ENCODE measurements at regions not wholly inside any gene's neighbourhood (a gene's known extent, or its start where the extent isn't known, plus 50 kb on each side); places are given as distances from the start of the nearest gene placed in this dataset.

DNA sequence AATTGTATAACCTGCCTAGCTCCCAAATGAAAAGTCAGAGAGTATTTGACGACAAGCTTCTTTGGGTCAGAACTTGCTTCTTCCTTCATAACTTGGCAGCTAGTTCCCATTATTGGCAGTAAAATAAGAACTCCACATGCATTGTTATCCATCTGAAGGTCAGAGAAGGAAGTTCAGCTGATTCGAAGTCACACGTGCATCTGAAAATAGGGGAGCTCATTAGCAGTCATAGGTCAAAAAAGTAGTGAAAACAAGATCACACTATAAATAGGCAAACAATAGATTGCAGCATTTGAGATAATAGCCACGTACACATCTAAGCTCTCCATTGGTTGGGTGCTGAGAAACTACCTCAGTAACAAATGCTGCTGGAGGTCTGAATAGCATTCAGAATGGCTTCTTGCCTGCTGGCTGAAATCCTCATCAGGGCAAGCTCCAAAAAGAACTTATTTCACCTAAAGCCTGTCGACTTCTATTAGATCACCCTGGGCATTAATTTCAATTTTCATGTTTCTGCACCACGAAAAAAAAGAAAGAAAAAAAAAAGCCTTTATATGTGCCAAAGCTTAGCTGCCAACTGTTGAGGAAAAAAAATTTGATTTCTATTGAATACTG, 1492.9 kb upstream of the CELF4 start:
- DNase-seq: no peak

DNA sequence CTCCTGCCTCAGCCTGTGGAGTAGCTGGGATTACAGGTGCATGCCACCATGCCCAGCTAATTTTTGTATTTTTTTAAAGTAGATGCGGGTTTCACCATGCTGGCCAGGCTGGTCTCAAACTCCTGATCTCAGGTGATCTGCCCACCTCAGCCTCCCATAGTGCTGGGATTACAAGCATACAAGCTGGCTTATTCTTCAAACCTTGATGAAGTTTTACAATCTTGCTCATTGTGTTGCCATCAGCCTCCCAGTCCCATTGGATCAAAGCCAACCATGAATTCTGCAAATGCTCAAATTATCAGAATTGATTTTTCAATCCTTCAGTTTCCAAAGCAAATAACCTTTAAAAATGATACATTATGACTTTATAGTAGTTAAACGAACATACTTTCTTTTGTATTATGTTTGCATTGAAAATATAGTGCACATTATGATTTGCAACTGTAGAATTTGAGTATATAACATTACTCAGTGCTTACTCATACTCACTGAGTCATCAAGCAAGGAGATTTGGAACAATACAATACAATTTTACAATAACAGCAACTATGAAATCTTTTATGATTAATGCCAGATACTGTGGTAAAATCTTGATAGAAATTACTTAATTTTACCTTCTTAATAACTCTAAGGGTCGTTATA, 1491.9 kb upstream of the CELF4 start:
- peak; percentile 20 for DNase-seq

DNA sequence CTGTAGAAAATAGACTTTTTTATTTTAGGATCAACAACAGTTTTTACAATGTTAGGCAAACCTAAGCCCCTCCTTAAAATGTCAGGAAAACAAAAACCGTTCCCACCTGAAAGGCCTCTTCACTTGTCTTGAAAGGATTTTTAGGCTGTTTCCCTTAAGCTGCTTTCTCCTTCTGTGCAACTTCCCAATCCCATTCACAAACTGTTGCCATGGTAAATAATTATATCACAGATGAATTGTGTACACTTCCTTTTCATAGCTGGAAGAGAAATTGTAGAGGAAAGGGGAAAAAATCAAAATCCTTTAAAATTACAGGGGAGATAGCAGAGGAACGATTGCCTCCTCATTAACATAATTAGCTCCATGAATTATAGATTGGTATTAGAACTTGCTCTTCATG, 1488.0 kb upstream of the CELF4 start:
- no peak for DNase-seq

DNA sequence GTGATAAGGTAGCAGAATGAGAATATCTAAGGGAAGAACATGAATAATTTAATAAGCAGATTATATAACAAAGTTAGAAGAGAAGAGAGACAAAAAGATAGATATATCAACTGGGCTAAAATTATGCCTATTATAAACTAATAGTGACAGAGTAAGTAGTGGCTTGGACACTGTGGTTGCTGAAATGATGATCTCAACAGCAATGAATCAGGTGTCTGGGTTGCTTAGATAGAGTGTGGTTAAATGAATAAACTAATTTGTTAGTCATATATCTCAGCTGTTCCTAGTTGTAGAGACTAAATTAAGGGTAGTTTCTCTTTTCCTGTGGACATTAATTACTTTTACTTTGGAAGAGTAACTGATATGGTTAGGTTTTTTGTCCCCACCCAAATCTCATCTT, 1485.4 kb upstream of the CELF4 start:
- DNase-seq: no peak

DNA sequence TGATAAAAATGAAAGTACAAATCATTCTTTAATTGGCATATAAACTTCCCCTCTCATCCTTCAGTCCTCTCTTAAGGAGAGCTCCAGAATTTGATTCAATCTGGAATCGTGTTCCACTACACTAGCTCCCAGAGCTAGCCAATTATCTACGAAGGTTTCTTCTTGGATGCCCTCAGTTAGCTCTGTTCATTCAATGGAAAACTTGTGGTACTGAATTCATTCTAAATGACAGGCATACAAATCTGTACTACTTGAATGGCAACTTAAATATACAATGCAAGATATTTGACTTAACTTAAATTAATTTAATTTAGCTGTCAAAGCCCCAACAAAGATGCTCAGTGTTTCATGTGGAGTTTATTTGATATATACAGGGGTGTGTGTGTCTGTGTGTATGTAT, 1474.2 kb upstream of the CELF4 start:
- no peak for DNase-seq

DNA sequence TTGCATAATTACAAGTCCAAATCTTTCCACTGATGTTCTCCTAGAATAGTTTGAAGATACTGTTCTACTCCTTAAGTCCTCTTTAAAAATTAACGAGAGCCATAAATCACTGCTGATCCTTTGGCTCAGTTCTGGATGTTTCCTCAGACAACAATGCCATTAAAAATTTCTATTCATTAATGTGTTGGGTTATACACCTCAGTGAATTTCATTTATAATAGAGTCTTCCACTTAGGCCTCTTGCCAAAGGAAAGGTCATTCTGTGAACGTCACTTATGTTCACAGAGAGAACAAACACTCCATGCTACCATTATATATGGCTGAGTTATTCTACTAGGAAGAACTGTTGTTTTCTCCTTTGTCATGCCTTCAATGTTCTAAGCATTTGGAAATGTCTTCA, 1472.3 kb upstream of the CELF4 start:
- no peak for DNase-seq

DNA sequence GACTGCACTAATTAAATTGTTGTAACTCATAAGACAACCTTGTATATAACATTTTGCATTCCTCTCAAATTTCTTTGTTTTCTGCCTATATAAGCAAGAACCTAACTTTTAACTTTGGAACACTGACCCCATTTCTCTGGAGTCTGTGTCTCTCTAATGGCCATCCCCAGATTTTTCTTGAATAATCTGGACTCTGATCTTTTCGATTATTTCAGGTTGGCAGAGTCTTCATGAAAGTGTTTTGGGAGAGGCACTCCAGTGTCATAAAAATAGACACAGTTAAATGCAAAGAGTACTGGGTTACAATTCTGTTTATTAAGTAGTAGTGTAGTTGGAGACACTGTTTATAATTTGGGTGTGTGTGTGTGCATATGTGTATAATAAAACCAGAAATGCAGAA, 1467.7 kb upstream of the CELF4 start:
- no peak for DNase-seq

DNA sequence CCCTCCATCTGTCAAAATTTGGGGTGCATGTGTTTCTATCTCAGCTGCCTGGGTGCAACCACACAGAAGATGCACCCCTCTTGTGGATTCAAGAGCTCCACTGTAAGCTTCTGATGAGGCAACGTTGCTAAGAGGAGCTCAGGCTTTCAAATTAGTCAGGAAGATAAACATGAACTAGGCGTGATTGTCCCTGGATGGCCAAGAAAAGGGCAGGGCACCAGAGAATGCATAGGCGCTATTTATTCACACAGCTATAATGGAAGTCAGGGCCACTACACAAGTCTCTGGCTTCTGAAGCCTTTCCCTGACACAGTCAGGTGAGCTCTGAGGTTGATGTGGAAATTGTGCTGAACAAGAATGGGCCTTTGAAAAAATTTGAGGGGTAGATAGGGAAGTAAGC, 1466.0 kb upstream of the CELF4 start:
- no peak for DNase-seq

DNA sequence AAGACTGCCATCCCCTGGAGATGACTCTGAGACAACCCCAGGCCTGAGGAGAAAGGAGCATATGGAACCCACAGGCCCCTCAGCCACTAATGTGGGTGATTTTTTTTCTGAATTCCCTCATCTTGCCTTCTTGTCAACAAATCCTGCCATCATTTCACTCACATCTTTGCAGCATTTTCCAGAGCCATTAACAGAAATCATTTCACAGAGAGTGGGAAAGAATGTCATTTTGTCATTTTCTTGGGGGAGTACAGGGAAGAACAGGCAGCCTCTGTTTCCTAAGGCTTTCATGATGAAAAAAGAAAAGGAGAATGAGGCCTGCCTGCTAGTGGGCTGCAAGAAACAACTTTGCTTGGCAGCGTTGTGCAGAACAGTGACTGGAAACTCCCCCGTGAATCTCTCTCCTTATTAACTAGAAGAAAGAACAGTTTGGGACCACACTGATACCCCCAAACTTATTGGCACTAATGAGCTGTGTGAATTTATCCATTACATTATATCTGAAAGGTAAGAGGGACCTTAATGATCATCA, 1464.6 kb upstream of the CELF4 start:
- no peak for DNase-seq

DNA sequence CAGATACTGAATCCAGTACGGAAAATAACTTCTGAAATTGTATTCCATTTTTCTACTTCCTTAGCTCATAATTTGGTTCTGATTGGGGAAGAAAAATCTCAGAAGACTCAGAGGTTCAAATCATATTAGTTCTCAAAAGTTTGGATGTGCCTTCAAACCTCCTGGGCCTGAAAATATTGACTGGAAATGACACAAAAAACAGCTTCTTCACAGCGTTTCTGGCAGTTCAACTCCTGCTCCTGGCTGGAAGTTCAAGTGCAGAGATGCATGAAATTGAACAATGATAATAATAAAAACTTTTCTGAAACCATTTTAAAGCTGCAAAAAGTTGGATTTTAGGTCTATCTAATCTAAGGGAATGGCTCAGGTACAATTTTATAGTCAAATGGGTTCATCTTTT, 1459.9 kb upstream of the CELF4 start:
- no peak for DNase-seq

DNA sequence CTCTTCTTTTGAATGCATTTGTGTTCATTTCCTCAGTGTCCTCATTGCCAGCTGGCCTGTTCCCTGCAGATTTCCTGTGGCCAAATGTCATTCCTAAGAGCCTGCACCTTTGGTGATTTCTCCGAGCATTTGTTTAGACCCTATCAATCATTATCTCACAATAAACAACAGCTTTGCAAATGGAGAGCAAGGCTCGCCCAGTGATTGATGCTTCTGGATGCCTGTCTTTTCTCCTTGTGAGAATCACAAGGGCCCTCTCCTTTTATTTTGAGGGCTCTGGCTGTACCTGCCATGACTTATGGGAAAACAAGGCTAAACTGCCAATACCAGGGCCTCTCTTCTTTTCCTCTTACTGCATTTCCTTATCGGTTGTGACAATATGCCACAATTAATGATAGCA, 1454.4 kb upstream of the CELF4 start:
- no peak for DNase-seq

DNA sequence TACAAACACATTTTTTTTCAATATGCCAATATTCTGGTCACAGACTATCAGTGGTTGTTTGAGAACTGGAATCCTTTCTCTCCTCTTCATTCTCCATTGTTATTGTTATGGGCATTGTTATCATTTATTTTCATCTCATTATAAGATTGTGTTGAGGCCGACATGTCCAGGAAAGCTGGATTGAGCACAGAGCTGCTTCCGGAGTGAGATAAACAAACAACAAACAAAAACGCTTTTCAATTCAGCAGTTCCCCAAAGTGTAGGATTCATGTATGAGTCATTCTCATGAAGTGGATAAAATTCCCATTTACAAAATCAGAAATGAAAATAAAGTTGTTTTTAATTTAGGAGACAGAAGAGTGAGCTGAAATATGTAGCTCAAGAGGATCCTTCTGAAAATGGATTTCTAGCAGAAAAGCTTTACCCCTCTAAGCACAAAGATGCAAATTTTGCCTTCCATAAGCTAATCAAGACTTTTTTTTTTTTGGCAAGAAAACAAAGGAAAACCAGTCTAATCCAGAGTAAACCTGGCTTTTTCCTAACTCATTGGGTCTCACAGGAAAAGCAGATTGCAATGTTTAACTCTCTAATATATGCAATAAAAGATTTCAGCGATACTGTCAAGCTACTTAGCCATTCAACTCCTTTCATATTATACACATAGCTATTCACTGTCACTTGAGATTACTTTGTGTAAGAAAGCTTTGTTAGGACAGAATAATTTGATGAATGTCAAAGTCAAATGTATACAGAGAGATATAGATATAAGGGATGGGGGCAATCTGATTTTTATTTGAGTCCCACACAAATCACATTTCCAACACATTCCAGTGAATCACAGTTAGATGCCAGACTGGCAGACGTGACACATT, 1441.7 kb upstream of the CELF4 start:
- DNase-seq: no peak

DNA sequence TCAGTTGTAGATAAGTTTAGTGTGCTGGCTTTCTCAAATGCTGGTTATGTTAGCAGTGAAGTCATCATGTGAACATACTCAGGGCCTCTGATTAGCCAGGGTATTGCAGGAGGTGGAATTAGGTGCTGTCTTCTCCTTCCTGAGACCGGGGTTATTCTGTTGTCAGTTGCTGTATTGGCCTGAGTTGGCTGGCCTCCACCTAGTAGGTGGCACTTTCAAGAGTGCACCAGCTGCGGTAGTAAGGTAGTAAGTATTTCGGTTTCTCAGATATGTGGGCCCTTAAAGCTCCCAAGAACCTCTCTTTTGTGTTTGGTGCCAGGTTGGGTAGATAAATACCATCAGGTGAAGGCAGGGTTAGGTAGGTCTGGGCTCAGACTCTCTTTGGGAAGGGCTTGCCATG, 1430.5 kb upstream of the CELF4 start:
- DNase-seq: no peak

DNA sequence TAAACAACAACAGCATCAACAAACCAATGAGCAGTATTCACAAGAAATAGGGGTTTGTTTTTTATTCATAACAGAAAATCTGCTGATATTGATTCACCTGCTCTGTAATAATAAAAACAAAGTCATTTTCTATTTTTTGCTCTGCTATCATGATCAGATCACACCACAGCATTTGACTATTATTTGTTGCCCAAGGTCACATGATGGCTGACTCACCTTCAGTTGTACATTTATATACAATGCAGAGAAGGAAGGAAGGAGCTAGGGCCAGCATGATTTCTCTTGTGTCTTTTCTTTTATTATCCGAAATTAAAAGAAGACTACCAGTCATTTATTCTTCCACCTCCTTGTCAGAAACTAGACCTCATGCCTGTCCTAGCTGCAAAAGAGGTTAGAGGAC, 1427.7 kb upstream of the CELF4 start:
- no peak for DNase-seq

DNA sequence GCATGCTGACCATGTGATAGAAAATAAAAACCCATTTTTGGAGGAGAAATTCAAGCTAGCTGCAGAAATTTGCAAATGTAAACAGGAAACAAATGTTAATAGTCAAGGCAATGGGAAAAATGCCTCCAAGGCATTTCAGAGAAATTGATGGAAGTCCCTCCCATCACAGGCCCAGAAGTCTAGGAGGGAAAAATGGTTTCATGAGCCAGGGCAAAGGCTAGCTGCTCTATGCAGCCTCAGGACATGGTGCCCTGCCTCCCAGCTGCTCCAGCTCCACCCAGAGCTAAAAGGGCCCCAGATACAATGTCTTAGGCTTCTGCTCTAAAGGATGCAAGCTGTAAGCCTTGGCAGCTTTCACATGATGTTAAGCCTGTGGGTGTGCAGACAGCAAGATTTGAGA, 1419.4 kb upstream of the CELF4 start:
- no peak for DNase-seq

DNA sequence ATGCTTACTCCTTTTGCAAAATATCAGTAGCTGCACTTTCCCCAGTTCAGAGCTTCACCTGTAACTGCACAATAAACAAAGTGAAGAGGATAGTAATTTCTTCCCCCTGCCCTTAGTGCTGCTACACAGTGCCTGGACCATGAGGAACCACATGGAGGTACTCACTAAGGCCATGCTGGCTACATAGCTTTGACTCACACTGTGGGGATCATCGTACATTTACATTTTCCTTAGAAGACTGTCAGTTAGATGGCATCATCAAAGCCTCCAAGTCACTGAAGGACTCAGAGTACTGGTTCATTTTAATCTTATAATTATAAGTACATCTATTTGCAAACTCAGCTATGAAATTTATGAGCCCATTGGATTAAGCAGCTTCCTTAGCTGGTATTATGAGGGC, 1416.5 kb upstream of the CELF4 start:
- no peak for DNase-seq

DNA sequence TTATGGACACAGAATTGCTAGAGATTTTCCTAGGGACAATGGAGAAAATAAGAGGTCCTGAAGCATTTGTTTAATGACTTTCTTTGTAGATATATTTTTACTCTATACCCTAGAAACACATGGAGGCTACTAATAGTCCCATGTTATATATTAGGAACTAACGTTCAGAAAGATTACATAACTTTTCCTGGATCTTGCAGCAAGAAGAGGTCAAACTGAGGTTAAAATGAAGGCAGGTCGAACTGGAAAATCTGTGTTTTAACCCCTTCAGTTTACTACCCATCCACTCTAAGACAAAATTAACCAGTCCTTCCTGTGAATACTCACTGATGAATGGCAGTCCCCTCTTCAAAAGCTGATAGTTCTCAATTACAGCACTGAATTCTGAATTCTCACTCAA, 1415.8 kb upstream of the CELF4 start:
- DNase-seq: no peak

DNA sequence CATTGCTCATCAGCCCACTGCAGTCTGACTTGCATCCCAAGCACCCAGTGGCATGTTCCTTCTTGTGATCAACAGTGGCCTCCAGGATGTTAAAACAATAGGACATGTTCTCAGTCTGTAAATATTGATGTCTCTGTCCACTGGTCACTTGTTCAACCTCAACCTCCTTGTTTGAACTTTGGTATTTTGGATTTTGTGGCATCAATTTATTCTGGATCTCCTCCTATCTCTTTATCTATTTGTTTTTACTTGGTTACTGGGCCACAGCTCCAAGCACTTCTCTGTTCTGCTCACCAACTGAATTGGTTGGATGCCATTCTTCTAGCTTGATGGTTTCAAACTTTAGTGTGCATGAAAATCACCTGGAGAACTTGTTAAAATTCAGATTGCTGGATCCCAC, 1414.8 kb upstream of the CELF4 start:
- no peak for DNase-seq

DNA sequence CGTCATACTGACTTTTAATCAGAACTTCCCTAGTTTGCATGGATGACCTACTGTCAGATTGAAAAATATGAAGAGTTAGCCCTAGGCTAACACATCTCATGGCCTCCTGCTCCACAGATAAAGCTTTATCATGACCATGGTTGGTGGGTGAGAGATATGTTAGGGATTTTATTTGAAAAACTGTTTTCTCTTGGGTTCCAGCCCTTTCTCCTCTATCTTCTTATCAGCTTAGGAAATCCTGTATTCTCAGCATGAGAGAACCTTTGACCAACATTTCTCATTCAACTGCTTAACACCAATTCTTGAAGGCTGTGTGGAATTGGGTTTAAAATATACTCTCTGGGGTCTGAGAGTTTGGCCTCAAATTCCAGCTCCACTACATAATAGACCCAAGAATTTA, 1407.0 kb upstream of the CELF4 start:
- DNase-seq: no peak

DNA sequence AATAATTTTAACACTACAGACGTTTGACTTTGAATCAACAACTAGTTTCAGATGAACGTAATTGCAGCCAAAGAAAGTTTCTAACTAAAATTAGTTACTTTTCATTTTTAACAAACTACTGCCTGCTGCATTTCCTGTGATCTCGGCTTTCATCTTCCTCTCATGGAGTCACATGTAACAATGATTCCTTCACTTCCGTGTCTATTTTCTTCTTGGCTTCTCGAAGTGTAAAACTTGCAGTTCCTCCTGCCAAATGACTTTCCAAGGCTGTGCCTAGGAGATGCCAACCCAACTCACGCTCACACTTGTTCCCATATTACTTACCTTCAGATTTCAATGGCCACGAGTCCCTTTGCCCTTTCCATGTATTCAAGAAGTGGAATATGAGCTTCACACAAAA, 1406.3 kb upstream of the CELF4 start:
- DNase-seq: no peak

DNA sequence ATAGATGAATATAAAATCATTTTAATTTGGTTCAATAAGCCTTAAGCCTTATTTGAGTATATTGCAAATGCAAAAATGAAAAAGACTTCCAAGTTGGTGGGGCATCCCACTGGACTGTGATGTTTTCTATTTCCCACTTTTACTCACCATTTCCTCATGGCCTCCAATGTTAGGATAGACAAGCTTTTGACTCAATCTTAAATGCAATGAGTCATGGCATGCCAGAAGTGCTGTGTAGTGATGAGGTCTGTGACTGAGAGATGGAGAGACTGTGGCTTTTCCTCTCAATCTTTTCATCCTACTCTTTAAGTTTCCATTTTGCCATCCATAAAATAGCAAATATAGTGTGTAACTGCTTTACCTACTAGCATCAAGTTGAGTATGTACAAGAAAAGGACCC, 1401.2 kb upstream of the CELF4 start:
- no peak for DNase-seq

DNA sequence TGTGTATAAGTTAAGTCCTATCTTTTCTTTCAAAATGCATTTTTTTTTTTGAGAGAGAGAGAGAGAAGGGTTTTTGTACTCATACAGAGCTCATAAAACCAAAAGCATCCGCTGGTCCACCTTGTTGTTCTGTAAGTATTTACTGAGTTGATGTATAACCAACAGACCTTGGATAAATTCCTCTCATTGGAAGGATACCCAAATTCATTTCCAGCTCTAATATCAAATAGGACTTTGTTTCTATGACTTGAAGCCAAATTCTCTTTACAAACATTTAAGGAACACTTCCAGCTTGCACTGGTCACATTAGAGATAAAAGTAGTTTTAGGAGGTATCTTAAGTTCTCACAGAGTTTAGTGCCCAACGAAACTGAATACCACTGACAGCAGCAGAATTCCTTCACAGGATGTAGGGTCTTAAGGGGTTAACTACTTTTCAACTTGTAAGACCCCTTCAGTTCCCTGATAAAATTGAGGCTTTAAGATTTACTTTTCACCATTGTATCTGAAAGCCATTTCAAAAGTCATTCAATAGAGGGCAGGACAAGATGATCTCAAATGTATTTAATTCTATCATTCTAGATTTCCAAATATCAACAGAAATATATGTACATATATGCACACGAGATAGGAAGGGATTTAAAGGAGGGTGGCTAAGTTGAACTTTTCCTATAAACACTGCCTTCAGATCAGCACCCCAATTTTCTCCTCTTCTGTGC, 1398.5 kb upstream of the CELF4 start:
- DNase-seq: no peak

DNA sequence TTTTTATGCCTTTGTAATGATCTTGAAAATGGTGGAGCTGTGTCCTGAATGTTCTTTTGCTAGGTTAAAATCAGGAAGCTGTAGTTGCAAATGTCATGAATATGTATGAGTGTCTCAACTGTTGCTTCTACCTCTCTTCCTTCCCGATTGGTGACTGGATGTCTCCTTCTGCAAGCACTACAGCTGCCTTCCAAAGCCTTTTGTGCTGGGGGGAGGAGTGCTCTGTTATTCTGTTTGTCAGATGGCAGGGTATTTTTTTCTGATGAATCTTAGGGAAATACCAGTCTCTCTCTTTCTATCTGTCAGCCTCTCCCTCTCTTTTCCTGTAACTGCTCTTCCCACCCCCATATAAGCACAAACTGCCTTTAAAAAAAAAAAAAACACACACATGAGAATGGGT, 1396.3 kb upstream of the CELF4 start:
- DNase-seq: no peak
